ENCODE measurements at regions not wholly inside any gene's neighbourhood (a gene's known extent, or its start where the extent isn't known, plus 50 kb on each side); places are given as distances from the start of the nearest gene placed in this dataset.
A peak's percentile ranks its signal among the peaks of the same experiment; 100 is the strongest.
"Not testable (repeated sequence)": the region's sequence is repeated elsewhere in the genome, so short reads cannot be mapped to it uniquely, and the experiment has no call there.

- no peak for DNase-seq
These were observed 388.9 kb upstream of the ACTBL2 start for GRCh38 chr5:57871496-57871895.

DNA sequence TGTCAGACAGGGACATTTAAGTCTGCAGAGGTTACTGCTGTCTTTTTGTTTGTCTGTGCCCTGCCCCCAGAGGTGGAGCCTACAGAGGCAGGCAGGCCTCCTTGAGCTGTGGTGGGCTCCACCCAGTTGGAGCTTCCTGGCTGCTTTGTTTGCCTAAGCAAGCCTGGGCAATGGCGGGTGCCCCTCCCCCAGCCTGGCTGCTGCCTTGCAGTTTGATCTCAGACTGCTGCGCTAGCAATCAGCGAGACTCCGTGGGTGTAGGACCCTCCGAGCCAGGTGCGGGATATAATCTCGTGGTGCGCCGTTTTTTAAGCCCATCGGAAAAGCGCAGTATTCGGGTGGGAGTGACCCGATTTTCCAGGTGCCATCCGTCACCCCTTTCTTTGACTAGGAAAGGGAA is 387.7 kb upstream of the ACTBL2 start:
- DNase-seq: not testable (repeated sequence)

DNA sequence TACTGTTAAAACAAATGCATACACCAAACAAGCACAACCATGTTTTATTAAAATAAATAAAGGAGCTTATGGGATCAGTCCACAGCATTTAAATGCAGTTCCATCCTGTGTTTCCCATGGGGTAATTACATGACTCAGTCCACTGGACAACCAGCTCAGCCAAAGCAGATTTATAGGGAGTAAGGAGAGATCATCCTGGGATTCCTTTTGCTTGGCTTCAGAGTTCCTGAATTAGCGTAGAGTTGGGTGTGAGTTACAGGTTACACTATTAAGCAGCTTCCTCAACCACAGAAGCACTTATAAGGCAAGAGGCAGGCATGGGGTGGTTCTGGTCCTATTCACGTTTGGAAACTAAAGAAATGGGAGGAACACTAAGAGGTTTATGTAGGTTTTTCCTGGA is 381.1 kb upstream of the ACTBL2 start:
- DNase-seq: peak; percentile 33

- peak; percentile 21 for DNase-seq
These were observed 380.3 kb upstream of the ACTBL2 start for GRCh38 chr5:57862942-57863341.

DNA sequence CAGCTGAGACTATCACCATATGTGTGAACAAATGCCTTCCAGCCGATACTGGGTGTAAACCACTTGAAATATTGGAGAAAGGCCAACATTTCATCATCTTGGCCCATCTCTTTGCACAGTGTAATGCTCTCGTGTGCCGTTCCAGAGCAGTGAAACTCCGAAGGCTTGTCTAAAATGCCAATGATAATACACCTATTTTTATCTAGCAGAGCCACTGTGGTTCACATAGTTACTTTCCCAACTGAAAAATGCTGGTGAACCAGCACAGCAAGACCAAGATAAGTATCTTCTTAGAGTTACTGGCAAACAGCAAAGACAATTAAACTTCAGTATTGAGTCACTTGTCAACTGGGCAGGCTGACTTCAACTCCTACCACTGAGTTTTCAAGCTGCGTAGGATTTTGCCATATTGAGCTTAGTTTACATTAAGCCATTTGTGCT is 379.9 kb upstream of the ACTBL2 start:
- DNase-seq: peak; percentile 46

GRCh38 chr5:57859626-57860025 is 377.0 kb upstream of the ACTBL2 start:
- DNase-seq: no peak

- DNase-seq: no peak
These were observed 376.3 kb upstream of the ACTBL2 start for GRCh38 chr5:57858905-57859304.

GRCh38 chr5:57857696-57858095 is 375.1 kb upstream of the ACTBL2 start:
- DNase-seq: no peak

- no peak for DNase-seq
These were observed 373.2 kb upstream of the ACTBL2 start for GRCh38 chr5:57855831-57856230.

DNA sequence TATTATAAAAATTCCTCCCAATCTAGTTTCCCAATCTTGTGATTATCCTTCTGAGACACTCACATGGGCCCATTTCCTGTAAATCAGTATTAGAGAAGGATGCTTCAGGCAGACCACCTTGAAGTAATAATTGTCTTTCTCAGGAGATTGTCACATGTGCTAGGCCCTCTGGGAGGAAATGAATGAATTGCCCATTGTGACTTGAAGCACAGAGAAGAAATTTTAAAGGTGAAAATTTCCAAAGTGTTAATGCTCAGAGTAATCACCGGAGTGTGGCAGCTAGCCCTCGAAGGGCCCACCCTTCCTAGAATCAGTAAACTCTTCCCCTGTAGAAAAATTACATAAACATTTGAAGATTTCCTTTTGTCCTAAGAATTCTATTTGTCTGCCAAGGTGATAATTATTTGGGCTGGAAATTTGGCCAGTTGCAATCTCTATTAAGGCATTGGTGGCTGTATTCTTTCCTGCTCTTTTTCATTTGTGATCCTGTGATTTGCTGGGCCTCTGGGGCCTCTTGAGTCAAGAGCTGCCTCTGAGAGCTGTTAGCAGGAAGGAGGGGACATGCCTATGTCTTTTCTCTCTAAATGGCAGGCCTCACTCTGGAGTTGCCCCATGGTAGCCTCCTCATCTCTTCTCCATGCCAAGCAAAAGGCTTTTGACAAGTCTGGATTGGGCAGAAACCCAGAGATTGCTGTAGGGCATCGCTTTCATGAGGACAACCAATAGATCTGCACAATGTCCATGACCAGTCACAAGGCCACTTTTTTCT is 371.5 kb upstream of the ACTBL2 start:
- no peak for DNase-seq

DNA sequence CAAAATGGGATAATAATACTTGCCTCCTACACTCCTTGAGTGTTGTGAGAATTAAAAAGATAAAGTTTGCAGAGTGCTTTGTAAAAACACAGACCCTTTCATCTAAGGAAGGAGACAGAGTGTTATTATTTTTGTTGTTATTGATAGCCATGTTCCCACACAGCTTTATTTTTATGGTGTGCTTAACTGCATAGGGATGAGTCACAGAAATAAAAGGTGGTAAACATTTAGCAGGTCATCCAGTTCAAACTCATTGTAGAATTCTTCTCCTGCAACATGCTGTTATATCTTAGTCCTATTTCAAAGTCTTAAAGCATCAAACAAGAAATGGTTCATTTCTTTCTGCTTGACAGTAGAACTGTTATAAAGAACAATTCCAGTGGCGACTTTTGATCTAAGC is 367.5 kb upstream of the ACTBL2 start:
- DNase-seq: no peak

DNA sequence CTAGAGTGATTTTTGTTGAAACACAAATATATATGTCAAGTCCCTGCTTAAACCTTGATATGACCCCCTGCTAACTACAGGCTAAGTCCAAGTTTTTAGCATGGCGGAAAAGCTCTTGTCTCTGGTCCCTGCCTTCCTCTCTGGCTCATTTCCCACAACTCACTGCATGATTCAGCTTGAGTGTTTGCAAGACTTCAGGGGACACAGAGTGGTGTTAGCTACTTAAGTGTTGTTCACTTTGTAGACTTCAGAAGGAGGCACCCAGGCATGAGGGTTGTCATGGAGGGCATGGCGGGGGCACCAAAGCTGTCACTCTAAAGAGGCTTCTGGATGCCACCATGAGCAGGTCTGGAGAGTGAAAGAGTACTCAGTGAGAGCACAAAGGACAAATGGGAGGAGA is 362.4 kb upstream of the ACTBL2 start:
- no peak for DNase-seq

DNA sequence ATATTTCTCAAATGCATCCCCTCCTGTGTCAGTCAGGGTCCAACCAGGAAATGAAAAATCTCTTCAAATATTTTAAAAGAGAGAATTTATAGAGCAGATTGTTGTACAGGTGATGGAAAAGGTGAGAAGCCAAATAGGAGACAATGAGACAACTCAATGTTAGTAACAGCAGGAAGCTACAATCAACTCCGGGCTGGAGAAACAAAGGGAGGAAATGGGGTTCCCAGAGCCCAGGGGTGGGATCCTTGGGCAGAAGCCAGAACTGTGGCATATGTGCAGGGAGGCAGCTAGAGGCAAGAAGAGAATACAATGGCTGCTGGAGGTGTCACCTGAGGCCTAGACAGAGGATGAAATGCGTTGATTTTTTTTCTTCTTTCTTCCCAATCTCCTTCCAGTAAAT is 361.8 kb upstream of the ACTBL2 start:
- no peak for DNase-seq

- DNase-seq: peak; percentile 26
These were observed 360.4 kb upstream of the ACTBL2 start for GRCh38 chr5:57843059-57843367.

DNA sequence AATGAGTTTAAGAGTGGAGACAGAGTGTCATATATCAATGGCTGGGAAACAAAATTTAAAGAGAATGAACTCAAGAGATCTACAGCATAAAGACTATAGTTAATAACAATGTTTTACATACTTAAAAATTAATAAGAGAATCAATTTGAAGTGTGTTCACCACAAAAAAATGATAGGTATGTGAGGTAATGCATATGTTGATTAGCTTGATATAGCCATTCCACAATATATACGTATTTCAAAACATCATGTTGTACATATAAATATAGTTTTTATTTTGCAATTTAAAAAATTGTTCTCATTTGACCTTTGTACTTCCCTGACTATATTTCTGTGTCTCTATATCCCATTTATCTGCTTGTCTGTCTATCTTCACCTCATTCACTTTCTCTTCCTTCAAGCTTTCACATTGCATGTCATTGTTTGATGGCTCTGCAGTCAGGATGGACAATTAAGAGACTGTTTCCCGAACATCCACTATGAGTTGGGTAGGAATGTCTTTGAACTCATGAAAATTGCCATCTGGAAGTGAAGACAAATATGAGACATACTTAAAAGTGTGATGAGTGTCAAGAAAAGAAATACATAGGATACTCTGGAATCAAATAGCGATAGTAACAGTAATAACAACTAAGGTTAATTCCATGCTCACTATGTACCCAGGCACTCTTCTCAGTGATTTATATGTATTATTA is 359.9 kb upstream of the ACTBL2 start:
- DNase-seq: peak; percentile 23

GRCh38 chr5:57841676-57842363 is 359.2 kb upstream of the ACTBL2 start:
- DNase-seq: peak; percentile 98

DNA sequence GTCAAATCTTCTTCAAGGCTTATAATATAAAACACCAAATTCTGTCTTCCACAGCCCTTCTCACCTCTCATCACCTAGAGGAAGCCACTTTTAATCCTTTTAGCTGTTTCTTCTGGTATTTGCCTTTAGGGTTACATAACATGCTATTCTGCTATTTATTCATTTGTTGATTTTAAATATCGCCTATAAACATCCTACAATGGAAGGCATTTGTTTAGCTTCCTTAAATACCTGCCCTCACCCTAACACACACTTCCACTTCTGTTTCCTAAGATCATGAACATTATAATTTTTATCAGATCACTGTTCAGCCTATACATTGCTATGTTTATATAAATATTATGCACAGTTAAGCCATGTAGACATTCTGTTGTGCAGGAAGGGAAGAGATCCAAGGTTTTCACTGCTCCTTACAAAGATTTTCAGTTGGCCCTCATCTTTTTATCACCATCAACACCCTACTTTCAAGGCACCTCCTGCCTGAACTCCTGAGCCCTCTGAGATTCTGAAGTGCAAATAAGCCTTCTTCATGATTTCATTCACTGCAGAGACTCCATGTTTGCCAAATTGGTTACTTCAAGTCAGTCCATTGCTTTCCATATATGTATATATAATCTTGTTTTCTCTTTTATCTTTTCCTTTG is 356.9 kb upstream of the ACTBL2 start:
- DNase-seq: no peak

DNA sequence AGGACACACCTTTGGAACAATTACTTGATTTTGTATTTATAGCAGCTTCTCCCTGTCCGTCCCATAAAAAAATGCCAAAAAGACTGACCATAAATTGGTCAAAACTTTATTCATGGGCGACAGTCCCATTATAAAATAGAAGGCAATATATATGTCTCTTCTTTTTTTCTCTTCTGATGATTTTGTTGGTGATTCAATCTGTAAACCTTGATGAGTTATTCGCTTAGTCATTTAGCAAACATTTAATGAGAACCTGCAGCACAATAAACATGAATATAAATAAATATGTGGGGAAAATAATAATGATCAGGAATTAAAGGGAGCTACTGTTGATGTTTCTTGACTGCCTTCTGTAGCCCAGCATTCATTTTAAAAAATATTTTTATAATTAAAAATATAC is 356.4 kb upstream of the ACTBL2 start:
- no peak for DNase-seq

DNA sequence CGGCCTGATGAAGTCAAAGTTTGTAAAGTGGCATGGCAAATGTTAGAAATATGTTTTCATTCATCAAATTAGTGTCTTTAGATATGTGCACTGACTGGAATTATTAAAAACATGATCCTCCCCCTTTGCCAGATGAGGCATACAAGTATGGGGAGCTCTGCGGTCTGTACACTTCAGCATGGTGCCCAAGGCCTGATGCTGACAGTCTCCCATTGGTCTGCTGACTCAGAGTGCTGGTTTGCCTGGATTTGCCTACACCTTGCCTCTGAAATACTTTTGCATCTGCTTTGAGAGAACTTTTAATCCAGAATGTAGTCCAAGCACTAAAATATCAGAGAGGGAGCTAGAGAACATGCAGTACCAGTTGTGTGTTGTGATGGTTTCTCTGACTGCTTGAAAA is 354.3 kb upstream of the ACTBL2 start:
- DNase-seq: peak; percentile 77

DNA sequence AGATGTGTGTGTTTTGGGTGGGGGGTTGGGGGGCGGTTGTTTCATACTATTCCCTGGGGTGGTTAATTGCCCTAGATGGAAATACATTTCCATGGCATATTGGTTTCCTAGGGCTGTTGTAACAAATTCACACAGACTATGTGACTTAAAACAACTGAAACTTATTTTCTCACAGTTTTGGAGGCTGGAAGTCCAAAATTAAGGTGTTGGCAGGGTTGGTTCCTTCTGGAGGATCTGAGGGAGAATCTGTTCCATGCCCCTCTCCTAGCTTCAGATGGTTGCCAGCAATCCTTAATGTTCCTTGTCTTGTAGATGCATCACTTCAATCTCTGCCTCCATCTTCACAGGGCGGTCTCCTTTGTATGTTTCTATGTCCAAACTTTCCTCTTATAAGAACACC is 353.7 kb upstream of the ACTBL2 start:
- no peak for DNase-seq

GRCh38 chr5:57834829-57835608 is 352.4 kb upstream of the ACTBL2 start:
- DNase-seq: peak; percentile 70

- no peak for DNase-seq
These were observed 350.9 kb upstream of the ACTBL2 start for GRCh38 chr5:57833489-57833888.

DNA sequence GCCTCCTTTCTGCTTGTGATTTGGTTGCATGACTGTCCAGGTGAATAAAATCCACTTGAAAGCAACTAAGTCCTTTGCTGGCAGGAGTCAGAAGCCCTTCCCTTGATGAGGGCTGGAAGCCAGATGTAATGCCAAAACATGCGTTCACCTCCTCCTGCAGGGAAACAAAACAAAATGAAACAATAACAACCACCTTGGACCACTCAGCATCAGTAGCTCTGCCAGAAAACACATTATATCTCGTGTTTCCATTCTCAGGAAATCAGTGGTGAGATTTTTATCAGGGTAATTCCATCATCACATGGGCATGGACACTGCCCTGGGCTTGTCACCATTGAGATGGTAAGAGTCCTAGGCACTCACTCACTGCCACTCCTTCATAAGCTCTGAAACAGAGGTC is 350.3 kb upstream of the ACTBL2 start:
- no peak for DNase-seq
